ENCODE measurements at regions not wholly inside any gene's neighbourhood (a gene's known extent, or its start where the extent isn't known, plus 50 kb on each side); places are given as distances from the start of the nearest gene placed in this dataset.

GRCh38 chr14:54104601-54105145 lies 148.0 kb upstream of the BMP4 start:
- H3K27ac ChIP-seq (ENCODE audit: low read length) = no peak overlapping the region
- H3F3A ChIP-seq (ENCODE audit: insufficient read depth, low read length, poor library complexity, severe bottlenecking) = no peaks in the 10 kb centered on the region
- H2AFZ ChIP-seq (ENCODE audit: low read depth, low read length) = no peak overlapping the region
- H3K27me3 ChIP-seq (ENCODE audit: insufficient read depth, low read depth, low read length) = no peaks in the 10 kb centered on the region
- no peak for TF ChIP-seq MXI1 (conservative IDR thresholded peaks at IDR 0.05; ENCODE audit: poor library complexity, severe bottlenecking)
- no peak for TF ChIP-seq REST (IDR thresholded peaks at IDR 0.05; ENCODE audit: borderline replicate concordance)
- no peak for TF ChIP-seq EP300 (conservative IDR thresholded peaks at IDR 0.05; ENCODE audit: poor library complexity, severe bottlenecking)
- TF ChIP-seq TAF1 (IDR thresholded peaks at IDR 0.05; ENCODE audit: low read depth) = no peak
- no peak for TF ChIP-seq RAD21 (conservative IDR thresholded peaks at IDR 0.05)
- TF ChIP-seq EZH2 (IDR thresholded peaks at IDR 0.05; ENCODE audit: borderline replicate concordance, insufficient read depth, low read length, poor library complexity, severe bottlenecking) = no peak
- no peak for TF ChIP-seq CTCF (IDR thresholded peaks at IDR 0.05; ENCODE audit: poor library complexity, severe bottlenecking)
- TF ChIP-seq SMC3 (conservative IDR thresholded peaks at IDR 0.05; ENCODE audit: poor library complexity) = no peak
- no peak for TF ChIP-seq POLR2AphosphoS5 (IDR thresholded peaks at IDR 0.05)
- no peaks in the 10 kb centered on the region for H3K79me2 ChIP-seq (replicated peaks; ENCODE audit: insufficient read depth, low read length)
- no peaks in the 10 kb centered on the region for H3K9me3 ChIP-seq (ENCODE audit: low read length)
- H3K4me3 ChIP-seq (ENCODE audit: low read length) = no peak overlapping the region
- no peak overlapping the region for H3K9ac ChIP-seq (ENCODE audit: low read length)
- no peak overlapping the region for H3K4me2 ChIP-seq (ENCODE audit: low read length)
- H3K9me2 ChIP-seq (ENCODE audit: insufficient read depth, low read length) = no peaks in the 10 kb centered on the region
- H4K20me1 ChIP-seq (ENCODE audit: insufficient read depth) = no peaks in the 10 kb centered on the region
- no peaks in the 10 kb centered on the region for H3K36me3 ChIP-seq (ENCODE audit: insufficient read depth, low read length)

- H4K20me1 ChIP-seq (ENCODE audit: insufficient read depth) = no peaks in the 10 kb centered on the region
- H3K4me2 ChIP-seq (ENCODE audit: low read length) = no peak overlapping the region
- no peak overlapping the region for H3K27ac ChIP-seq (ENCODE audit: low read length)
- no peaks in the 10 kb centered on the region for H3K36me3 ChIP-seq (ENCODE audit: insufficient read depth, low read length)
- H3K4me3 ChIP-seq (ENCODE audit: low read length) = no peak overlapping the region
- H3K27me3 ChIP-seq (ENCODE audit: insufficient read depth, low read depth, low read length) = no peaks in the 10 kb centered on the region
- H3K9me2 ChIP-seq (ENCODE audit: insufficient read depth, low read length) = no peaks in the 10 kb centered on the region
- TF ChIP-seq EP300 (conservative IDR thresholded peaks at IDR 0.05; ENCODE audit: poor library complexity, severe bottlenecking) (no peak), REST (IDR thresholded peaks at IDR 0.05; ENCODE audit: borderline replicate concordance) (no peak), CTCF (IDR thresholded peaks at IDR 0.05; ENCODE audit: poor library complexity, severe bottlenecking) (no peak), TAF1 (IDR thresholded peaks at IDR 0.05; ENCODE audit: low read depth) (no peak)
- no peak overlapping the region for H2AFZ ChIP-seq (ENCODE audit: low read depth, low read length)
- no peak overlapping the region for H3K9ac ChIP-seq (ENCODE audit: low read length)
- H3K9me3 ChIP-seq (ENCODE audit: low read length) = no peaks in the 10 kb centered on the region
- no peaks in the 10 kb centered on the region for H3K79me2 ChIP-seq (replicated peaks; ENCODE audit: insufficient read depth, low read length)
- no peaks in the 10 kb centered on the region for H3F3A ChIP-seq (ENCODE audit: insufficient read depth, low read length, poor library complexity, severe bottlenecking)
Observed at GRCh38 chr14:54105406-54105805, 148.8 kb upstream of the BMP4 start.

Data from neural cell (in vitro differentiated cells).